ENCODE measurements at regions not wholly inside any gene's neighbourhood (a gene's known extent, or its start where the extent isn't known, plus 50 kb on each side); places are given as distances from the start of the nearest gene placed in this dataset.
"Not testable (repeated sequence)": the region's sequence is repeated elsewhere in the genome, so short reads cannot be mapped to it uniquely, and the experiment has no call there.

GRCh38 chr14:87405563-87405962, 587.4 kb downstream of the GALC start:
- DNase-seq = no peak

- no peak for DNase-seq
Observed at GRCh38 chr14:87397499-87397898, 595.5 kb downstream of the GALC start.

- no peak for DNase-seq
Observed at GRCh38 chr14:87391066-87391465, 601.9 kb downstream of the GALC start.

GRCh38 chr14:87388946-87389345, 604.0 kb downstream of the GALC start:
- DNase-seq = no peak

- no peak for DNase-seq
Observed at GRCh38 chr14:87387806-87388205, 605.2 kb downstream of the GALC start.

GRCh38 chr14:87386524-87386923, 606.5 kb downstream of the GALC start:
- DNase-seq = no peak

- DNase-seq = no peak
Observed at GRCh38 chr14:87380054-87380453, 612.9 kb downstream of the GALC start.

GRCh38 chr14:87368751-87369150, 624.2 kb downstream of the GALC start:
- DNase-seq = no peak

GRCh38 chr14:87360246-87360645, 632.7 kb downstream of the GALC start:
- not testable (repeated sequence) for DNase-seq

GRCh38 chr14:87351007-87351406, 642.0 kb downstream of the GALC start:
- no peak for DNase-seq

- no peak for DNase-seq
Observed at GRCh38 chr14:87349921-87350320, 643.1 kb downstream of the GALC start.

- DNase-seq = no peak
Observed at GRCh38 chr14:87343652-87344051, 649.3 kb downstream of the GALC start.

GRCh38 chr14:87334997-87335685, 657.8 kb downstream of the GALC start:
- no peak for DNase-seq

GRCh38 chr14:87331991-87332390, 661.0 kb downstream of the GALC start:
- no peak for DNase-seq

- DNase-seq = no peak
Observed at GRCh38 chr14:87325741-87326140, 667.2 kb downstream of the GALC start.

GRCh38 chr14:87323191-87323590, 669.8 kb downstream of the GALC start:
- no peak for DNase-seq

GRCh38 chr14:87321548-87321947, 671.4 kb downstream of the GALC start:
- no peak for DNase-seq

- DNase-seq = no peak
Observed at GRCh38 chr14:87312894-87313205, 680.1 kb downstream of the GALC start.

GRCh38 chr14:87312169-87312893, 680.7 kb downstream of the GALC start:
- DNase-seq = no peak

- no peak for DNase-seq
Observed at GRCh38 chr14:87309557-87309956, 683.4 kb downstream of the GALC start.

- no peak for DNase-seq
Observed at GRCh38 chr14:87306409-87307168, 686.4 kb downstream of the GALC start.

GRCh38 chr14:87305345-87305744, 687.6 kb downstream of the GALC start:
- DNase-seq = no peak

GRCh38 chr14:87304404-87304803, 688.6 kb downstream of the GALC start:
- DNase-seq = no peak

- DNase-seq = no peak
Observed at GRCh38 chr14:87286826-87287225, 706.2 kb downstream of the GALC start.
